ENCODE measurements at regions not wholly inside any gene's neighbourhood (a gene's known extent, or its start where the extent isn't known, plus 50 kb on each side); places are given as distances from the start of the nearest gene placed in this dataset.
A peak's percentile ranks its signal among the peaks of the same experiment; 100 is the strongest.
"Not testable (repeated sequence)": the region's sequence is repeated elsewhere in the genome, so short reads cannot be mapped to it uniquely, and the experiment has no call there.

- Mint-ChIP-seq H3K36me3 (ENCODE audit: low read depth) (no peaks in the 10 kb centered on the region), H3K27ac (no peak overlapping the region), H3K27me3 (ENCODE audit: insufficient read depth) (peaks cover 9% of the 10 kb centered on the region), H3K4me3 (no peak overlapping the region), H3K4me1 (ENCODE audit: low read depth) (no peaks in the 10 kb centered on the region), H3K9me3 (no peaks in the 10 kb centered on the region)
- no peak for DNase-seq (ENCODE audit: low spot score)
- intact Hi-C loops (cut with micrococcal nuclease) = no loop called here
Measured at GRCh38 chr12:94848966-94849365, 154.5 kb downstream of the NDUFA12 start.

- H3K36me3 Mint-ChIP-seq (ENCODE audit: low read depth) = no peaks in the 10 kb centered on the region
- H3K4me3 Mint-ChIP-seq = no peak overlapping the region
- H3K9me3 Mint-ChIP-seq = no peaks in the 10 kb centered on the region
- no peak for DNase-seq (ENCODE audit: low spot score)
- H3K4me1 Mint-ChIP-seq (ENCODE audit: low read depth) = no peaks in the 10 kb centered on the region
- H3K27me3 Mint-ChIP-seq (ENCODE audit: insufficient read depth) = peaks cover 7% of the 10 kb centered on the region
- intact Hi-C loops (cut with micrococcal nuclease) = no loop called here
- no peak overlapping the region for H3K27ac Mint-ChIP-seq
Measured at GRCh38 chr12:94845110-94845509, 158.4 kb downstream of the NDUFA12 start.

GRCh38 chr12:94844452-94844851 is 159.0 kb downstream of the NDUFA12 start:
- H3K27ac Mint-ChIP-seq = no peak overlapping the region
- no peak overlapping the region for H3K4me3 Mint-ChIP-seq
- H3K9me3 Mint-ChIP-seq = no peaks in the 10 kb centered on the region
- intact Hi-C loops (cut with micrococcal nuclease) = no loop called here
- no peak for DNase-seq (ENCODE audit: low spot score)
- H3K36me3 Mint-ChIP-seq (ENCODE audit: low read depth) = no peaks in the 10 kb centered on the region
- H3K4me1 Mint-ChIP-seq (ENCODE audit: low read depth) = no peaks in the 10 kb centered on the region
- peaks cover 7% of the 10 kb centered on the region for H3K27me3 Mint-ChIP-seq (ENCODE audit: insufficient read depth)

GRCh38 chr12:94841904-94842610 is 161.4 kb downstream of the NDUFA12 start:
- DNase-seq (ENCODE audit: low spot score) = no peak
- intact Hi-C loops (cut with micrococcal nuclease) = no loop called here
- no peaks in the 10 kb centered on the region for H3K36me3 Mint-ChIP-seq (ENCODE audit: low read depth)
- no peak overlapping the region for H3K4me3 Mint-ChIP-seq
- peaks cover 7% of the 10 kb centered on the region for H3K27me3 Mint-ChIP-seq (ENCODE audit: insufficient read depth)
- H3K4me1 Mint-ChIP-seq (ENCODE audit: low read depth) = no peaks in the 10 kb centered on the region
- no peak overlapping the region for H3K27ac Mint-ChIP-seq
- no peaks in the 10 kb centered on the region for H3K9me3 Mint-ChIP-seq

GRCh38 chr12:94841177-94841576 is 162.3 kb downstream of the NDUFA12 start:
- Mint-ChIP-seq H3K9me3 (no peaks in the 10 kb centered on the region), H3K4me1 (ENCODE audit: low read depth) (no peaks in the 10 kb centered on the region), H3K36me3 (ENCODE audit: low read depth) (no peaks in the 10 kb centered on the region), H3K27ac (no peak overlapping the region), H3K4me3 (no peak overlapping the region), H3K27me3 (ENCODE audit: insufficient read depth) (peaks cover 7% of the 10 kb centered on the region)
- DNase-seq (ENCODE audit: low spot score) = no peak
- intact Hi-C loops (cut with micrococcal nuclease) = no loop called here

- no peak for DNase-seq (ENCODE audit: low spot score)
- intact Hi-C loops (cut with micrococcal nuclease) = no loop called here
- Mint-ChIP-seq H3K9me3 (no peaks in the 10 kb centered on the region), H3K4me1 (ENCODE audit: low read depth) (no peaks in the 10 kb centered on the region), H3K4me3 (no peak overlapping the region), H3K27ac (no peak overlapping the region), H3K36me3 (ENCODE audit: low read depth) (no peaks in the 10 kb centered on the region), H3K27me3 (ENCODE audit: insufficient read depth) (peaks cover 10% of the 10 kb centered on the region)
Measured at GRCh38 chr12:94839347-94839746, 164.2 kb downstream of the NDUFA12 start.

- H3K9me3 Mint-ChIP-seq; intact Hi-C loops (cut with micrococcal nuclease); DNase-seq (ENCODE audit: low spot score); H3K27ac Mint-ChIP-seq; H3K36me3 Mint-ChIP-seq (ENCODE audit: low read depth); H3K27me3 Mint-ChIP-seq (ENCODE audit: insufficient read depth); H3K4me1 Mint-ChIP-seq (ENCODE audit: low read depth); H3K4me3 Mint-ChIP-seq: not testable (repeated sequence)
Measured at GRCh38 chr12:94836952-94837670, 166.4 kb downstream of the NDUFA12 start.

- Mint-ChIP-seq H3K4me3 (no peak overlapping the region), H3K27ac (no peak overlapping the region), H3K36me3 (ENCODE audit: low read depth) (no peaks in the 10 kb centered on the region), H3K9me3 (no peaks in the 10 kb centered on the region), H3K4me1 (ENCODE audit: low read depth) (peaks cover 13% of the 10 kb centered on the region), H3K27me3 (ENCODE audit: insufficient read depth) (peaks cover 3% of the 10 kb centered on the region)
- intact Hi-C loops (cut with micrococcal nuclease) = no loop called here
- no peak for DNase-seq (ENCODE audit: low spot score)
Measured at GRCh38 chr12:94834036-94834625, 169.4 kb downstream of the NDUFA12 start.

GRCh38 chr12:94832780-94833681 is 170.5 kb downstream of the NDUFA12 start:
- no peak overlapping the region for H3K27ac Mint-ChIP-seq
- H3K36me3 Mint-ChIP-seq (ENCODE audit: low read depth) = no peaks in the 10 kb centered on the region
- DNase-seq (ENCODE audit: low spot score) = no peak
- intact Hi-C loops (cut with micrococcal nuclease) = no loop called here
- H3K4me3 Mint-ChIP-seq = no peak overlapping the region
- H3K27me3 Mint-ChIP-seq (ENCODE audit: insufficient read depth) = peaks cover 4% of the 10 kb centered on the region
- peaks cover 13% of the 10 kb centered on the region for H3K4me1 Mint-ChIP-seq (ENCODE audit: low read depth)
- no peaks in the 10 kb centered on the region for H3K9me3 Mint-ChIP-seq

- intact Hi-C loops (cut with micrococcal nuclease) = no loop called here
- Mint-ChIP-seq H3K36me3 (ENCODE audit: low read depth) (no peaks in the 10 kb centered on the region), H3K4me3 (no peak overlapping the region), H3K4me1 (ENCODE audit: low read depth) (peaks cover 13% of the 10 kb centered on the region), H3K27me3 (ENCODE audit: insufficient read depth) (peaks cover 9% of the 10 kb centered on the region), H3K27ac (no peak overlapping the region), H3K9me3 (no peaks in the 10 kb centered on the region)
- no peak for DNase-seq (ENCODE audit: low spot score)
Measured at GRCh38 chr12:94832105-94832504, 171.4 kb downstream of the NDUFA12 start.

- intact Hi-C loops (cut with micrococcal nuclease) = no loop called here
- peak overlapping the region; percentile 4 for H3K27ac Mint-ChIP-seq
- peaks cover 9% of the 10 kb centered on the region for H3K27me3 Mint-ChIP-seq (ENCODE audit: insufficient read depth)
- DNase-seq (ENCODE audit: low spot score) = no peak
- H3K36me3 Mint-ChIP-seq (ENCODE audit: low read depth) = no peaks in the 10 kb centered on the region
- H3K9me3 Mint-ChIP-seq = no peaks in the 10 kb centered on the region
- H3K4me1 Mint-ChIP-seq (ENCODE audit: low read depth) = peaks cover 13% of the 10 kb centered on the region
- H3K4me3 Mint-ChIP-seq = no peak overlapping the region
Measured at GRCh38 chr12:94831081-94831751, 172.3 kb downstream of the NDUFA12 start.

- Mint-ChIP-seq H3K9me3 (no peaks in the 10 kb centered on the region), H3K36me3 (ENCODE audit: low read depth) (no peaks in the 10 kb centered on the region), H3K4me1 (ENCODE audit: low read depth) (peaks cover 13% of the 10 kb centered on the region), H3K27me3 (ENCODE audit: insufficient read depth) (peaks cover 6% of the 10 kb centered on the region), H3K27ac (no peak overlapping the region), H3K4me3 (no peak overlapping the region)
- no peak for DNase-seq (ENCODE audit: low spot score)
- intact Hi-C loops (cut with micrococcal nuclease) = no loop called here
Measured at GRCh38 chr12:94829552-94829951, 173.9 kb downstream of the NDUFA12 start.

Data from activated T-helper 1 cell treated with anti-CD3 and anti-CD28 coated beads, Interleukin-12 subunit alpha, Interleukin-12 subunit beta, Interleukin-2, Interleukin-4 antibody, amounts not matched to agents 30 ng/mL and 10 ng/mL and 1 ng/mL, durations not matched to agents 14 hours and 24 hours and 36 hours (primary cell).